SK-N-MC (cell line): ENCODE measurements at regions not wholly inside any gene's neighbourhood (a gene's known extent, or its start where the extent isn't known, plus 50 kb on each side); places are given as distances from the start of the nearest gene placed in this dataset.

ENCODE experiments used
- DNase-seq: peaks from one replicate; pipeline ENCODE4 v3.0.0-alpha.2; 2011; ENCODE audit warnings: low read depth, low spot score
- H3K27ac ChIP-seq: fragments of 200-600 bp; sonication (generic); 2 replicates; pipeline ENCODE4 v1.5.1; 2016; ENCODE audit warnings: mixed run types
- H3K36me3 ChIP-seq: fragments of 200-600 bp; sonication (generic); 2 replicates; pipeline ENCODE4 v1.6.1; 2017; ENCODE audit warnings: antibody characterized with exemption, low read length, mixed read lengths; ENCODE audit not compliant: insufficient read depth
- H3K4me3 ChIP-seq: fragments of 200-600 bp; sonication (generic); 2 replicates; pipeline ENCODE4 v1.5.1; 2016
- H3K9ac ChIP-seq: fragments of 200-600 bp; sonication (generic); 2 replicates; pipeline ENCODE4 v1.8.0; 2017; ENCODE audit warnings: mixed run types, mixed read lengths; ENCODE audit not compliant: insufficient read length
- H3K9me3 ChIP-seq: fragments of 200-600 bp; sonication (generic); 2 replicates; pipeline ENCODE4 v1.6.1; 2017; ENCODE audit warnings: low read depth, mild to moderate bottlenecking, antibody characterized with exemption, low read length, moderate library complexity, mixed read lengths
- EZH2 ChIP-seq: fragments of 200-600 bp; sonication (generic); IDR thresholded peaks from one replicate; pipeline ENCODE4 v1.6.1; 2017; ENCODE audit warnings: antibody characterized with exemption
- FOXP2 ChIP-seq: optimal IDR thresholded peaks from 2 replicates; pipeline ENCODE3; 2011; ENCODE audit warnings: mild to moderate bottlenecking, moderate library complexity; ENCODE audit not compliant: insufficient read depth; ENCODE audit errors: extremely low read length, control extremely low read depth
- POLR2AphosphoS5 ChIP-seq: IDR thresholded peaks from 2 replicates; pipeline ENCODE4 v1.6.1; 2012; ENCODE audit warnings: mild to moderate bottlenecking, low read depth, low read length, borderline replicate concordance

GRCh38 chr2:149902081-149902480 is 314.5 kb upstream of the MMADHC start:
- Histone ChIP-seq H3K36me3 (no peaks in the 10 kb centered on the region), H3K27ac (no peak overlapping the region), H3K9me3 (no peaks in the 10 kb centered on the region), H3K4me3 (no peak overlapping the region), H3K9ac (no peak overlapping the region)
- TF ChIP-seq EZH2 (no peak), FOXP2 (no peak), POLR2AphosphoS5 (no peak)
- DNase-seq: no peak

GRCh38 chr2:149901231-149901859 is 313.8 kb upstream of the MMADHC start:
- Histone ChIP-seq H3K9ac (no peak overlapping the region), H3K36me3 (no peaks in the 10 kb centered on the region), H3K27ac (no peak overlapping the region), H3K9me3 (no peaks in the 10 kb centered on the region), H3K4me3 (no peak overlapping the region)
- TF ChIP-seq FOXP2 (no peak), EZH2 (no peak), POLR2AphosphoS5 (no peak)
- no peak for DNase-seq

GRCh38 chr2:149899390-149899789 is 311.8 kb upstream of the MMADHC start:
- H3K4me3 ChIP-seq: no peak overlapping the region
- no peak for TF ChIP-seq FOXP2
- TF ChIP-seq POLR2AphosphoS5: no peak
- TF ChIP-seq EZH2: no peak
- no peak for DNase-seq
- H3K36me3 ChIP-seq: no peaks in the 10 kb centered on the region
- no peak overlapping the region for H3K9ac ChIP-seq
- H3K27ac ChIP-seq: no peak overlapping the region
- no peaks in the 10 kb centered on the region for H3K9me3 ChIP-seq

- Histone ChIP-seq H3K27ac (no peak overlapping the region), H3K36me3 (no peaks in the 10 kb centered on the region), H3K9me3 (no peaks in the 10 kb centered on the region), H3K4me3 (no peak overlapping the region), H3K9ac (no peak overlapping the region)
- TF ChIP-seq FOXP2 (no peak), POLR2AphosphoS5 (no peak), EZH2 (no peak)
- no peak for DNase-seq
These were observed 307.2 kb upstream of the MMADHC start for GRCh38 chr2:149894760-149895159.

GRCh38 chr2:149894226-149894625 is 306.7 kb upstream of the MMADHC start:
- no peaks in the 10 kb centered on the region for H3K36me3 ChIP-seq
- no peak overlapping the region for H3K4me3 ChIP-seq
- H3K27ac ChIP-seq: no peak overlapping the region
- TF ChIP-seq EZH2 (no peak), FOXP2 (no peak), POLR2AphosphoS5 (no peak)
- no peaks in the 10 kb centered on the region for H3K9me3 ChIP-seq
- no peak overlapping the region for H3K9ac ChIP-seq
- DNase-seq: no peak

- H3K4me3 ChIP-seq: no peak overlapping the region
- TF ChIP-seq FOXP2 (no peak), EZH2 (no peak), POLR2AphosphoS5 (no peak)
- H3K27ac ChIP-seq: no peak overlapping the region
- no peaks in the 10 kb centered on the region for H3K36me3 ChIP-seq
- no peak overlapping the region for H3K9ac ChIP-seq
- H3K9me3 ChIP-seq: no peaks in the 10 kb centered on the region
- no peak for DNase-seq
These were observed 305.0 kb upstream of the MMADHC start for GRCh38 chr2:149892563-149892962.

- no peak for DNase-seq
- H3K36me3 ChIP-seq: no peaks in the 10 kb centered on the region
- H3K9me3 ChIP-seq: no peaks in the 10 kb centered on the region
- H3K27ac ChIP-seq: no peak overlapping the region
- H3K4me3 ChIP-seq: no peak overlapping the region
- H3K9ac ChIP-seq: no peak overlapping the region
- no peak for TF ChIP-seq EZH2
These were observed 298.4 kb upstream of the MMADHC start for GRCh38 chr2:149885946-149886345.

- no peaks in the 10 kb centered on the region for H3K9me3 ChIP-seq
- DNase-seq: no peak
- no peak overlapping the region for H3K9ac ChIP-seq
- H3K27ac ChIP-seq: no peak overlapping the region
- H3K36me3 ChIP-seq: no peaks in the 10 kb centered on the region
- no peak for TF ChIP-seq FOXP2
- TF ChIP-seq POLR2AphosphoS5: no peak
- TF ChIP-seq EZH2: no peak
- no peak overlapping the region for H3K4me3 ChIP-seq
These were observed 297.9 kb upstream of the MMADHC start for GRCh38 chr2:149885468-149885867.

- Histone ChIP-seq H3K9ac (no peak overlapping the region), H3K27ac (no peak overlapping the region), H3K4me3 (no peak overlapping the region), H3K9me3 (no peaks in the 10 kb centered on the region), H3K36me3 (no peaks in the 10 kb centered on the region)
- TF ChIP-seq FOXP2 (no peak), POLR2AphosphoS5 (no peak), EZH2 (no peak)
- no peak for DNase-seq
These were observed 297.3 kb upstream of the MMADHC start for GRCh38 chr2:149884871-149885270.
